KBM-7 (cell line): ENCODE measurements at regions not wholly inside any gene's neighbourhood (a gene's known extent, or its start where the extent isn't known, plus 50 kb on each side); places are given as distances from the start of the nearest gene placed in this dataset.

Experiments
- DNase-seq: peaks from one replicate; pipeline ENCODE4 v3.0.0-alpha.2; 2015
- in situ Hi-C: fragments of 300-500 bp; cut with MboI; formaldehyde crosslinking; loops from 2 replicates; pipeline ENCODE4 v1.14.3; 2020; ENCODE audit warnings: low sequenced_read_pairs, low pct_unique_long_range_greater_than_20kb, mixed read lengths

DNA sequence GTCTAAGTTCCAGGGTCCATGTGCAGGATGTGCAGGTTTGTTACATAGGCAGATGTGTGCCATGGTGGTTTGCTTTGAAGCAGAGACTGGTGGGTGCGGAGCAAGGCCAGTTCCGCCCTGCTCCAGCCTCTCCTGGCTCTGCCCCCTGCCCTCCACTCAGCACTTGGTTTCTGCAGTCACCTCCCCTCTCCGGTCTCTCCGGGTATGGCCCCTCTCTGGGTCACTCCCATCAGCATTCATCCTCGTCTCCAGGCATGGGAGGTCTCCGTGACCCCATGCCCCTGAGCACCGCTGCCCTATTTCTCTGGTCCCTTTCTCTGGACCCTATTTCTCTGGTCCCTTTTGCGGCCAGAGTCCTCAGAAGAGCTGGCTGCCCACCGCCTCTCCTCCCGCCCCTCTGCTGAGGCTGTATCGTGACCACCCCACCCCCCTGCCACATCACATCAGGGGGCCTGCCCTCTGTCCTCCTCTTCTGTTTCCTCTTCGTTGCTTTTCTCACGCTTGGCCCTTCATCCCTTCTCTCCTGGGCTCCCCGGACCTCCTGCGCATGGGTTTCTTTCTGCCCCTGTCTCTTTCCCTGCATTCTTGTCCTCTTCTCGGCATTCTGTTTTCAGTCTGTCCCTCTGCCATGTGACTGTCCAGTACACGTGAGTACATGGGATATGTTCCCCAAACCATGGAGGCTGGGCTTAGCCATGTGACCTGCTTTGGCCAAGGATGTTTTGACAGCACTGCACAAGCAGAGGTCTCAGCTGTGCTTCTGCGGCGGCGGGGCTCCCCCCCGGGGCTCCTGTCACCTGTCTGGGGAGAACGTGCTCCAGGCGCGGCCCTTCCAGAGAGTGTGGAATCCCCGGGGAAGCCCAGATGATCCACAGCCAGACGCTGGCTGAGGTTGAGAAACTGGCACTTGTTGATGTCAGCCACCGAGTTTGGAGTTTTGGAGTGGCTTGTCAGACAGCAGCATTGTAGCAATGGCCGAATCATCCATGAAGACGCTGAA lies 54.4 kb upstream of the C1orf174 start:
- in situ Hi-C loops = no loop called here
- DNase-seq = no peak

DNA sequence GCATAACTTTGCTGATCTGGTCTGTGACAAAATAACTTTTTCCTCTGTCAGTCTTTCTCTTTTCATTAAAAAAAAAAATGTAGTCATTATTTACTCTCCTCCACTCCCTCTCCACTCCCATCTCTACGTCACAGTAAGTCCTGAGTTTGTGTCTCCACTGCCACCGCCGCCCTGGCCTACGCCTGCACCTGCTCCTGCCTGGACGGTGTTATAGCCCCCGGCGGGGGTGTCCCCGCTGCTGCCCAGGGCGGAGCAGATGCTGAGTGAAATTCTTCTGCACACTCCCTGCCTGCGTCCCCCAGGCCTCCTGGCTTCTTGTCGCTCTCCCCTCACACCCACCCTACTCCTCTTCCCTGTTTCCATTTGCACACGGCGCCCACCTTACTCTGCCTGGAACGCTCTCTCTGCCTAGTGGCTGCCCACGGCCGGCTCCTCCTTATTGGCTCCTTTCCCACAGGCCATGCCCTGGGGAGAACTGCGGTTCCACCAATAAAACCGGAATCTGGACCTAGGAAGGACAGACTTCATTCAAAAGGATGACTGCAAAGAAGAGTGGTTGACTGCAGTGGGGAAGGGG lies 55.2 kb upstream of the C1orf174 start:
- DNase-seq = no peak
- in situ Hi-C loops = no loop called here

DNA sequence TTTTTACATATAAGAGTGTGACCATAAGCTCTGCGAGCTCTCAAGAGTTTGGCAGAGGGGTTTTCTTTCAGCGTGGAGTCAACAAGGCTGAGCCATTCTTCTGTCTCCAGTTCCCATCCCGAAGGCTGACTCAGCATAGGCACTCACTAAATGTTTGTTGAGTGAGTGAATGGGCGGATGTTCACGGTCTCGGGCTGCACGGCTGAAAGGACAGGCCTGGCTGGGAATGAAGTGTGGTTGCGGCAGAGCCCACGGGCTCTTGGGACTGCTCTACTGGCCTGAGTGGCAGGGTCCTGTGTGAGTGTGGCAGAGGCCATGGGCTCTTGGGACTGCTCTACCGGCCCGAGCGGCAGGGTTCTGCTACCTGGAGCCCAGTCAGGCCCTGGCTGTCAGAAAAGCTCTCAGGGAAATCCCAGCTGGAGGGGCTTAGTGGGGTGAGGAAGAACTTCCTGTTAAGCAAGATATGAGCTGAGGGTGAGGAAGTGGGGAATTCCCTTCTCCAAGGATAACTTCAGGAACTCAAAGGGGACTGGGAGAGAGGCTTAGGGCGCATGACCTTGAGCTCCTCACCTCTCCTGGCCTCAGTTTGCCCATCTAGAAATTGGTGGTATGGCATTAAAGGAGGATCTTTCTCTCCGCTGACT lies 56.6 kb upstream of the C1orf174 start:
- no peak for DNase-seq
- in situ Hi-C loops = no loop called here

DNA sequence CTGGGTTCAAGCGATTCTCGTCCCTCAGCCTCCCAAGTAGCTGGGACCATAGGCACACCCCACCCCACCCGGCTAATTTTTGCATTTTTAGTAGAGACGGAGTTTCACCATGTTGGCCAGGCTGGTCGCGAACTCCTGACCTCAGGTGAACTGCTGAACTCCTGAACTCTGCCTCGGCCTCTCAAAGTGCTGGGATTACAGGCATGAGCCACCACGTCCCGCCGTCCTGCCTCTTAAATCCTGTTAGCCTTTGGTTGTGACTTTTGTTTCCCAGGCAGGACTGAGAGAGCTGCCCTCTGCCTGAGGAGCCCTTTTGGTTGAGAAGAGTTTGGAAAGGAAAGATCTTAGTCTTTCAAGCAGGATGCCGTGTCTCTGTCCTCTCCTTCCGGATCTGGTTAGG lies 59.3 kb upstream of the C1orf174 start:
- DNase-seq = no peak
- in situ Hi-C loops = no loop called here

DNA sequence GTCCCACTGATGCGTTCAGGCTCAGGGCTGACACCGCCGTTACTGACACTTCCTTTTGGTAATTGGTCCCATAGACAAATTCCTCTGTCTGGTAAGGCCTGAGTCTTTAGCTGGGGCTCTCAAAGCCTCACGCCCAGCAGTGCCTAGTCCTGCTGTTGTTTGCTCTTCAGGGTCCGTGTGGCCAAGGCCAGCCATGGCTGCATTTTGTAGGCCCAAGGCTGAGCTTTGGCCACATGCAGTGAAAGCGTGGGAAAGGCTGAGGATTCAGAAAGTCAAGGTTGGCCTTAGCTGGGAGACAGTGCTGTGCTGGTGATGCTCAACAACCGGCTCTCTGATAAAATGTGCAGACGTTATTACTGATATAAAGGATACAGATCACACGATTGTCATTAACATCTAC lies 63.5 kb upstream of the C1orf174 start:
- in situ Hi-C loops = no loop called here
- DNase-seq = no peak

DNA sequence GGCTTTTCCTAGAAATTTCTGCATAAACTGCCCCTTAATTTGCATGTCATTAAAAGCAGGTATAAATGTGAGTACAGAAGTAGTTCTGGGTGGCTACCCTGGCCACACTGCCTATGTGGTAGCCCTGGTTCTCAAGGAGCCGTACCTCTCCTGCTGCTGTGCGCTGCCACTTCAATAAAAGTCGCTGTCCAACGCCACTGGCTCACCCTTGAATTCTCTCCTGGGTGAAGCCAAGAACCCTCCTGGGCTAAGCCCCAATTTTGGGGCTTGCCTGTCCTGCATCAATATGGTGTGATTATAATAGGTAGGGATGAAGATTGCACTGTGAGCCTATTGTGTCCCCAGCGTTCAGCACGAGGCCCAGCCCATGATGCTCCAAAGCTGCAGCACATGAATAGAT lies 65.6 kb upstream of the C1orf174 start:
- in situ Hi-C loops = no loop called here
- DNase-seq = no peak

DNA sequence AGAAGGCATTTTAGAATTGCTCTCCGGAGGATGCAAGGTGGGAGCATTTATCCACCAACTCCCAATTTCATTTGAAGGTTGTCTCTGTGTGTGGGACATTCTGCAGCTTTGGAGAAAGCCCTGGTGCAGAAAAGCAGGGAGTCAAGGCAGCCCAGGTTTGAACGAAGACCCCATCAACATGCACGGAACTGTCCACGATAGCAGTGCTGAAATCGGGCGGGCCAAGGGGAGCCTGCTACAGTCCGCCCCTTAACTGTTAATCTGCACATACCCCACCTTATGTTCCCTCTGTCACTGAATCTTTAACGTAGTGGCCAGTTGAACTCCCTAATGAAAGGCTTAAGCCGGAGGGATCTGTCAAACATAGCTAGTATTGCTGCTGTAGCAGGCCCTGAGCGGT lies 68.8 kb upstream of the C1orf174 start:
- no peak for DNase-seq
- in situ Hi-C loops = no loop called here

DNA sequence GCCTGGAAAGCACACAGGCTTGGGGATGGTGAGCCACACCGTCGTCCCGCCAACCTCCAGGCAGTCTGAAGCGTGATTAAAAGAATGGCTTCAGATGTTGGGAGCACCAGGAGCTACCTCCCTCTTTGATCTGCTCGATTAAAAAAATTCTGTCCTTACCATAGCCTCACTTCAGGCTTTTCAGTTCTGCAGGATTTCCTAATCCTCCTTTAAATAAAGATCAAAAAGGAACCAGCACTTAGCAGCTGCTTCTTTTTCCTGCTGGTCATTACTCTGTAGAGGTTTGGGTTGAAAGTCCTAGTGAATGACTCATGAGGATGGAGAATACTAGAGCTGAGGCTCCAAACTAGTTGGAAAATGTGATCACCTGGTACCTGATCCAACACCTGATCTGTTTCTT lies 71.9 kb upstream of the C1orf174 start:
- no peak for DNase-seq
- in situ Hi-C loops = no loop called here

DNA sequence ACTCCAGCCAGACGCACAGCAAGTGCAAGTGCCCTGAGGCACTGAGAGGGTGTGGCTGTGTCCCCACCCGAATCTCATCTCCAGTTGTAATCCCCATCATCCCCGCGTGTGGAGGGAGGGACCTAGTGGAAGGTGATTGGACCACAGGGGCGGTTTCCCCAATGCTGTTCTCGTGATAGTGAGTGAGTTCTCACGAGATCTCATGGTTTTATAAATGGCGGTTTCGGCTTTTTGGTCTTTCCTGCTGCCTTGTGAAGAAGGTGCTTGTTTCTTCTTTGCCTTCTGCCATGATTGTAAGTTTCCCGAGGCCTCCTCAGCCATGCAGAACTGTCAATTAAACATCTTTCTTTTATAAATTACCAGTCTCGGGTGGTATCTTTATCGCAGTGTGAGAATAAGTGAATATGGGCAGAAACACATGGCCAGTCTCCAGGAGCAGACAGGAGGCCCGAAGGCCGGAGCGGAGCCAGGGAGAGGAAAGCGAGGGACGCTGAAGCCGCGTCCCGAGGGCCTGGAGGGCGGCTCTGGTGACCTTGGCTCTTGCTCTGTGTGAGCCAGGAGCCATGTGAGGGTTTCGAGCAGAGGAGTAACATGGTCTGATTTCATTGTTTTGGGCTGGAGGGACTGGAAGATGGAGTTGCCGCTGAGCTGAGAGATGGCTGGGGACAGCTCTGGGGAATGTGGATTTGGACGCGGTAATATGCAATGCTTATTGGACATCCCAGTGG lies 76.0 kb upstream of the C1orf174 start:
- no peak for DNase-seq
- in situ Hi-C loops = no loop called here

DNA sequence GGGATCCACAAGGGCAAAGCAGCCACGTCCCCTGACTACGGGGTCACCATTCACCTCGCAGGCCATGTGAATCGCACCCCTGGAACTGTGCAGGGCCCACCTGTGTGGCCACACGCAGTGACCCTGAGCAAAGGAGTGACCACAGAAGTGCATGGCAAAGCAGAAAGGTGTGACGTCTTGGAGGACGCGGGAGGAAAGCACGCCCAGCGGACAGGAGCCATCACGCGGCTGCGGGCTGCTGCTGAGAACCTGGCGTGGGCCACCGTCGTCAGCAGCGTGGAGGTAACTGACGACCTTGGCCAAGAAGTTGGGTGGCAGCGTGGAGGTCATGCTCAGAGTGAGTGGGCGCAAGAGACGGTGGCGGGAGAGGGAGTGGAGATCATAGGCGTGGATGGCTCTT lies 76.7 kb upstream of the C1orf174 start:
- no peak for DNase-seq
- in situ Hi-C loops = no loop called here

DNA sequence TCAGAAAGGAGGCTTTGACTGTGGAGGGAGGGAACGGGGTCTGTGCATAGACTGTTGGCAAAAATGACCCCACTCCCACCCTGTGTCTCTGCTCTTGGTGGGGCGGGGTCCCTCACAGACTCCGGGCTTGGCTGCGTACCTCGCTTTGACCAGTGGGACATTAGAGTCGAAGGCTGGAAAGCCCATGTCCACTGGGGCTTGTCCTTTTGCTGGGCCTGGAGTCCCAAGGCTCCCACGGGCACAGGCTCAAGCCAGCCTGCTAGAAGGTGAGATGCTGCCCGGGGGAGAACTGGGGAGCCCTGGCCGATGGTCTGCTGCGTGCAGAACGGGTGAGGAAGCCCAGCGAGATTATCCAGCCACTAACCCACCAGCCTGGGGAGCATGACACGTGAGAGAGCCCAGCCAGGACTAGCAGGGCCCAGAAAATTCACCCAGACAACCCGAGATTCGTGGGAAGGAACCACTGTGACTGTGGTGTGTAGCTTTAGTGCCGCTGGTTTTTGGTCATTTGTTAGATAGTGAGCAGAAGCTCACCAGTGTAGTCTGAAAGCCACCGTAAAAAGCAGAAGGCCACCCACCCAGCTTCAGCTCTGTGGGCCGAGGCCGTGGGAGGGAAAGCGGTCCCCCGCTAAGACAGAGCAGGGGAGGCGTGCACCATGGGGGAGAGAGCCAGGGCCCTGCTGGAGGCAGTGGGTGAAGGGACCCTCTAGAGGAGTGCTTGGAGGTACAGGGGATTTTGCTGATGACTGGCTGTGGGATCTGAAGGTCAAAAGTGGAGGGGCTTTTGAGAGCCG lies 78.3 kb upstream of the C1orf174 start:
- no peak for DNase-seq

DNA sequence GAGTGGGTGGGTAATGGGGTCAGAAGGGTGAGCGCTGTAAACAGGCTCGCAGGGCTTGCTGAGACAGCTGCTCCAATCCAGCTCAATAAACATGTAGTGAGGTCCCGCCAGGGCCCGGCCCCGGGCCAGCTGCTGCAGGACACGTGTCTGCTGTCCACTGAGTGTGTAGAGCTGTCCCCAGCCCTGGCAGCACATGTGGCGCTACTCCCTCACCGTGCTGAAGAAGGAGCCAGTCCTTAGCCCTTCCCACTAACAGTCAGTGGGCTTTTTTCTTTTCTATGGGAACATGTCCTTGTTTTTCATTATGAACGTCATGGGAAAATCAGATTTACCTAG lies 78.9 kb upstream of the C1orf174 start:
- in situ Hi-C loops = no loop called here

More for the DNA sequence above, 78.3 kb upstream of the C1orf174 start:
- in situ Hi-C loops = no loop called here

DNA sequence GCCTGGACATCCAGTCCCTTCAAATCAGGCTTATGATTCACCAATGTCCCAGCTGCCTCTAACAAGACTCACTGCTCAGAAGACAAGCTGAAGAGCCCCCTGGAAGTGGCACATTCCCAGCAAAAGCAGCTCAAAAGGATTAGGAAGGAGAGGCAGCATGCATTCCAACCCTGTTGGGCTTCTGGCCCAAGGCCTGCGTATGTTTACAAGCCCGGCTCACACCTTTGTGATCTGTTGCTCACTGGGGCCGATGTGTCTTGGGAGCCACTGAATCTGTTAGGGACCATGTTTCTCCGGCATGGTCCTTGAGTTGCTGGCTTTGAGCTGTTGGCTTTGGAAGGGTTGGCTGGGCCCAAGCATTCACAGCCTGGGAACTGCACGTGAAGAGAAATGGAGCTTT lies 81.2 kb upstream of the C1orf174 start:
- in situ Hi-C loops = no loop called here
- DNase-seq = no peak

More for the DNA sequence above, 78.9 kb upstream of the C1orf174 start:
- no peak for DNase-seq

DNA sequence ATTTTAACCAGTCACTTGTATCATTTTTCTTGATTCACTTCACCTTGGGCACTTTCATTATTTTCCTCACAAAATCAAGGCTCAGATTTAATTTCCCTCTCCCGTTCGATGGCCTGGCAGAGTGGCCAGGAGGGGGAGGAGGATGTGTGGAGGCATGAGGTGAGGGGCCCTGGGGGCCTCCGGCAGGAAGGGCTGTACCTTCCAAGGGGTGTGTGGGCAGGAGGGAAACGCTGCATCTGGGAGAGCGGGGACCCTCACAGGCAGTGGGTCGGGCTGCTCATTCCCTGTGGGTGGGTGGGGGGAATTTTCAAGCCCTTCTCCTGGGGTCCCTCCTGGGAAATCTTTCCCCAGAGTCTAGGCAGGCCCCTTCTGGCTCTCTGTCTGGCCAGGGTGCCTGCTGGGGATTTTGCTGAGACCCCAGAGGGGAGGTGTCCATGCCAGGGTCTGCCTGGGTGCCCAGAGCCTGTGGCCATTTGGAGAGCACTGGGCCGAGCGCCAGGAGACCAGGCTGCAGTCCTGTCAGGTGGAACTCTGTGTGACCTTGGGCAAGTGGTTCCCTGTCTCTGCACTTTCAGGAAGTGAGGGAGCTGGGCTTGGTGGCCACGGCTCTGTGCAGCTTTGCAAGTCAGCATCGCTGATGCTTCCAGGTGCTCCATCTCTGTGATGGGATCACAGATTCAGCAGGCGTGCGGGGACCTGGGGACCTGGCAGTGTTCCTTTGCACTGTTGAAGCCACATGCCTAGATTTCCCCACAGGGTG lies 81.9 kb upstream of the C1orf174 start:
- in situ Hi-C loops = no loop called here
- DNase-seq = no peak

DNA sequence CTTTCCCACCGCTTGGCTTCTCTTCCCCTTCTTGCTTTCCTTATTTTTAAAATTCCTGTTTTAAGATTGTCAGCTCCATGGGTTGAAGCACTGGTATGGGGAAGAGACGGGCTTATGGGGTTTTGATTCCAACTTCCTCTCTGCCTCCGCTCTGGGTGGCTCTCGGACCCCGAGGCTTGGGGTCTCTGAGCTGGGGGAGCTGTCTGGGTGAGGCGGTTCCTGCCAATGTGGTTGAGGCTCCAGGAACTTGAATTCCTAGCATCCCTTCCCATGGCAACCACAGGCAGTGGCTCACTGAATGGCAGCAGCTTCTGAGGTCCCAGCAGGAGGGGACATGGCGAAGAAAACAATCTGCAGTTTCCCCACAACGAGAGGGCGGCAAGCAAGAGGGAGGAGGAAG lies 83.1 kb upstream of the C1orf174 start:
- no peak for DNase-seq
- in situ Hi-C loops = no loop called here

DNA sequence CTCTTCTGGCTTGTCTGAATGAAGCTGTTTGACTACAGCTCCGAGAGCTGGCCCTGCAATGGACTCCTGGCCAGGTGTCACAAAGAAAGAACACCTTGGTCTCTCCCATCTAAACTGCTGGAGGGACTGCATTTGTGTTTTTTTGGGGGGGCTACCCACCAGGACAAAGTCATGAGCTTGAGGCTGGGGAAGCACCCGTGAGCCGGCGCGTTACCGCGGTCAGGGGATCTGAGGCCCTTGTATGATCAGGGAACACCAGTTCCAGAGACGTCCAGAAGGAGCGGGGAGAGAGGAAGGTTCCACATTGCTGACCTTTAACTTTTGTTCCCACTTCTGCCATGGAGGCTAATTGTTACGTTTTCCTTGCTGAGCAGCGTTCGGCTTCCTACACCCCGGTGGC lies 84.5 kb upstream of the C1orf174 start:
- no peak for DNase-seq

DNA sequence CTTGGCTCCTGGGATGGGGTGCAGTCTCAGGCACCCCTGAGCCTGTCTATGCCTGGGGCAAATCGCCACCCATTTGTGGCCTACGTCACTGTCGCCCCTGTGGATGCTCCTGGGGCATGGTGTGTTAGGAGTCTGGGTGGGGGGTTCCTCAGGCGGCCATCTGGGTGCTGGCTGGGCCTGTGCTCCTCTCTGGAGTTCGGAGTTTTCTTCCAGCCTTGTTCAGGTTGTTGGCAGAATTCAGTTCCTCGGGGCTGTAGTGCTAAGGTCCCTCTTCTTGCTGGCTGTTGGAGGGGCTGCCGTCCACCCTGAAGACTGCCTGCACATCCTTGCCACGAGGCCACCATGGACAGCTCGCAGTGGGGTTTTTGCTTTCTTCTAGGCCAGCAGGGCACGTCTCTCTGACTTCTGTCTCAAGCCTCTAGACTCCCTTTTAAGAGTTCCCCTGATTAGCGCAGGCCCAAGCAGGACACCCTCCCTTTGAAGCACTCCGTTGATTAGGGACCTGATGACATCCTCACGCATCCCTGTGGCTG lies 86.7 kb upstream of the C1orf174 start:
- DNase-seq = no peak
- in situ Hi-C loops = no loop called here

More for the DNA sequence above, 84.5 kb upstream of the C1orf174 start:
- in situ Hi-C loops = no loop called here

DNA sequence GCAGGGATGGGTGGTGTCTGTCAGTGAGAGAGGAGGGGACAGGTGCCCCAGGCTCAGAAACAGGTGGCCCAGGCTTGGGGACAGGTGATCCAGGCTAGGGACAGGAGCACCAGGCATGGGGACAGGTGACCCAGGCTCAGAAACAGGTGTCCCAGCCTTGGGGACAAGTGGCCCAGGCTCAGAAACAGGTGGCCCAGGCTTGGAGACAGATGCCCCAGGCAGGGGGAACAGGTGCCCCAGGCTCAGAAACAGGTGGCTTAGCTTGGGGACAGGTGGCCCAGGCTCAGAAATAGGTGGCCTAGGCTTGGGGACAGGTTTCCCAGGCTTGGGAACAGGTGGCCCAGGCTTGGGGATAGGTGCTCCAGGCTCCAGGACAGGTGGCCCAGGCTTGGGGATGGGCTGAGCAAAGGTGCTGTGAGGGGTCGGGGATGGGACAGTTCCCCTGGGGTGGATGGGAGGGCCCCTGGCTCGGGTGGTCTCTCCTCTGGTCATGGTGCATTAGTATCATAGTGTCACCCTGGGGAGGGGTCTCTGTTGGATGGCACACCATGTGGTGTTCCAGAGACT lies 87.7 kb upstream of the C1orf174 start:
- no peak for DNase-seq
- in situ Hi-C loops = no loop called here
